ENCODE measurements at regions not wholly inside any gene's neighbourhood (a gene's known extent, or its start where the extent isn't known, plus 50 kb on each side); places are given as distances from the start of the nearest gene placed in this dataset.

GRCh38 chr2:146623771-146624170, 1221.1 kb upstream of the ACVR2A start:
- WGBS, 2 donors (ENCODE audit: low coverage in 1 of 2): 65 to 75% methylated on average over 3 of the region's 3 CpGs

GRCh38 chr2:146621656-146622055, 1223.2 kb upstream of the ACVR2A start:
- Histone ChIP-seq H3K4me1 (no peaks in the 10 kb centered on the region), H3K4me3 (no peak overlapping the region), H3K27me3 (no peaks in the 10 kb centered on the region), H3K9me3 (peaks cover 0 to 7% (median 0%) of the 10 kb centered on the region in 3 donors), H3K36me3 (no peaks in the 10 kb centered on the region), H3K27ac (no peak overlapping the region)
- WGBS, 2 donors (ENCODE audit: low coverage in 1 of 2): 43 to 57% methylated on average over 1 of the region's 1 CpG
- TF ChIP-seq POLR2A (IDR thresholded peaks at IDR 0.05) (no peak), POLR2AphosphoS5 (IDR thresholded peaks at IDR 0.05) (no peak), CTCF (IDR thresholded peaks at IDR 0.05) (no peak), EP300 (IDR thresholded peaks at IDR 0.05) (no peak)
- no peak for ATAC-seq

More at GRCh38 chr2:146623771-146624170, 1221.1 kb upstream of the ACVR2A start:
- no peak overlapping the region for H3K27ac ChIP-seq
- H3K4me1 ChIP-seq: no peaks in the 10 kb centered on the region
- TF ChIP-seq CTCF (IDR thresholded peaks at IDR 0.05) (no peak), POLR2A (IDR thresholded peaks at IDR 0.05) (no peak), EP300 (IDR thresholded peaks at IDR 0.05) (no peak), POLR2AphosphoS5 (IDR thresholded peaks at IDR 0.05) (no peak)
- peaks cover 0 to 4% (median 0%) of the 10 kb centered on the region in 3 donors for H3K9me3 ChIP-seq
- H3K4me3 ChIP-seq: no peak overlapping the region
- ATAC-seq: no peak
- no peaks in the 10 kb centered on the region for H3K36me3 ChIP-seq
- H3K27me3 ChIP-seq: no peaks in the 10 kb centered on the region

DNA sequence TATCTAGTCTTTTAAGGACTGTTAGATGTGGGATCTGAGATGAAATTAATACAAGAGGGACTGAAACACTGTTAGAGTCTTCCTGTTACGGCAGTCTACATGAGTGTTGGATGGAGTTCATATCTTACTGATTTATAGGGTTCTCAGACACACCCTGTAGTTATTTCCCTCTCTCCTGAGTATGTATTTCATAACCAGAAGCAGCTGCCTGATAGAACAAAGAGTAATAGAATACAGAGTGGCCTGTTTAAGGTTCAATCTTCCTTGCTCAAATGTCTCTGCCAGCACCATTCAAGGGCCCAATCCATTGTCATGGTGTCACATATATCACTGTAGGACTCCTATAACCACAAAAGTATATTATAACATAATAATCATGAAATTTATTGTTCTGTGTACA, 1229.1 kb upstream of the ACVR2A start:
- H3K27ac ChIP-seq: no peak overlapping the region
- no peak overlapping the region for H3K4me3 ChIP-seq
- no peak for ATAC-seq
- no peaks in the 10 kb centered on the region for H3K27me3 ChIP-seq
- H3K36me3 ChIP-seq: no peaks in the 10 kb centered on the region
- no peaks in the 10 kb centered on the region for H3K4me1 ChIP-seq
- H3K9me3 ChIP-seq: peaks cover 0 to 13% (median 0%) of the 10 kb centered on the region in 3 donors
- 77 to 88% methylated on average over 1 of the region's 1 CpG for WGBS, 2 donors (ENCODE audit: low coverage in 1 of 2)
- TF ChIP-seq POLR2A (IDR thresholded peaks at IDR 0.05): no peak
- TF ChIP-seq CTCF (IDR thresholded peaks at IDR 0.05): no peak
- TF ChIP-seq EP300 (IDR thresholded peaks at IDR 0.05): no peak
- no peak for TF ChIP-seq POLR2AphosphoS5 (IDR thresholded peaks at IDR 0.05)

GRCh38 chr2:146608490-146608889, 1236.3 kb upstream of the ACVR2A start:
- Histone ChIP-seq H3K27me3 (no peaks in the 10 kb centered on the region), H3K9me3 (no peaks in the 10 kb centered on the region), H3K4me1 (no peaks in the 10 kb centered on the region), H3K27ac (no peak overlapping the region), H3K36me3 (no peaks in the 10 kb centered on the region), H3K4me3 (no peak overlapping the region)
- WGBS, 2 donors (ENCODE audit: low coverage in 1 of 2): 50 to 70% methylated on average over 1 of the region's 1 CpG
- TF ChIP-seq EP300 (IDR thresholded peaks at IDR 0.05) (no peak), POLR2AphosphoS5 (IDR thresholded peaks at IDR 0.05) (no peak), CTCF (IDR thresholded peaks at IDR 0.05) (no peak), POLR2A (IDR thresholded peaks at IDR 0.05) (no peak)
- ATAC-seq: no peak

DNA sequence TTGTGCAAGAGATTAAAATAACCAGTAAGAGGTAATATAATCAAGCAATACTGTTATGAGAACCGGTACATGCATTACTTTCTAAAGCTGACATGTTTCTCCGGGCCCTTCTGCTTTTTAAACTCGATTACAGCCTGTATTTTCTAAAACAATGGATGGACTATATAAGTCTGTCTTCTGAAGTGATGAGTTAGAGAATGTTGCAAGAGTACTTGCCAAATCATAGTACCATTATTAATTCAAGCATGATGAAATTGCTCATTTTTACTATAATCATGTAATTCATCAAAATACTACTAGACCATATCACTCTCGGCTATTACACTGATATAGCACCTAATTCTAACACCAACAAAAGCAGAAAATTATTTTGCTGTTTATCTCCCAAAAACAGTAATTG, 1240.3 kb upstream of the ACVR2A start:
- TF ChIP-seq CTCF (IDR thresholded peaks at IDR 0.05) (no peak), EP300 (IDR thresholded peaks at IDR 0.05) (no peak), POLR2A (IDR thresholded peaks at IDR 0.05) (no peak), POLR2AphosphoS5 (IDR thresholded peaks at IDR 0.05) (no peak)
- Histone ChIP-seq H3K36me3 (no peaks in the 10 kb centered on the region), H3K4me1 (no peaks in the 10 kb centered on the region), H3K9me3 (no peaks in the 10 kb centered on the region), H3K4me3 (no peak overlapping the region), H3K27ac (no peak overlapping the region), H3K27me3 (no peaks in the 10 kb centered on the region)
- no peak for ATAC-seq
- 82 to 86% methylated on average over 4 of the region's 4 CpGs for WGBS, 2 donors (ENCODE audit: low coverage in 1 of 2)
